H1 (cell line): ENCODE measurements at regions not wholly inside any gene's neighbourhood (a gene's known extent, or its start where the extent isn't known, plus 50 kb on each side); places are given as distances from the start of the nearest gene placed in this dataset.

ENCODE experiments used
- CTCF ChIA-PET: fragments of 300-600 bp; sonication (Branson Sonifier 250); formaldehyde crosslinking; loops from one replicate; lab custom pipeline; 2021; ENCODE audit not compliant: partially characterized antibody; lab: Charles Lee
- POLR2A ChIA-PET: fragments of 300-600 bp; sonication (Branson Sonifier 250); formaldehyde crosslinking; loops from one replicate; lab custom pipeline; 2021; ENCODE audit warnings: inconsistent platforms; ENCODE audit not compliant: partially characterized antibody; lab: Charles Lee
- DNase-seq, 2 experiments: peaks; one replicate each; pipeline versions ENCODE4 v3.0.0 to v3.0.0-alpha.2; 2010 to 2022; ENCODE audit warnings: low spot score in 2 of 2, low read depth in 1 of 2, mixed read lengths in 1 of 2
- FAIRE-seq: peaks from 2 replicates; lab custom pipeline; 2011; peaks lifted over from hg19 to GRCh38; lab: Jason Lieb, UNC
- H2AFZ ChIP-seq: 2 replicates; pipeline ENCODE4 v1.8.1; 2012; ENCODE audit warnings: low read length, inconsistent platforms
- H2AK5ac ChIP-seq: 2 replicates; pipeline ENCODE4 v1.6.1; 2013; ENCODE audit warnings: low read depth, low read length
- H2BK120ac ChIP-seq: replicated peaks from 2 replicates; pipeline ENCODE3; 2013; ENCODE audit warnings: low read depth, low read length, inconsistent platforms
- H2BK12ac ChIP-seq: 2 replicates; pipeline ENCODE4 v1.6.1; 2013; ENCODE audit warnings: low read depth, low read length
- H2BK15ac ChIP-seq: 2 replicates; pipeline ENCODE4 v1.6.1; 2013; ENCODE audit warnings: low read length
- H2BK20ac ChIP-seq: 2 replicates; pipeline ENCODE4 v1.6.1; 2013; ENCODE audit warnings: low read length
- H2BK5ac ChIP-seq: 2 replicates; pipeline ENCODE4 v1.6.1; 2013; ENCODE audit warnings: low read depth, low read length
- H3K14ac ChIP-seq: 2 replicates; pipeline ENCODE4 v1.6.1; 2013; ENCODE audit warnings: inconsistent platforms; ENCODE audit not compliant: insufficient read length
- H3K18ac ChIP-seq: 2 replicates; pipeline ENCODE4 v1.6.1; 2013; ENCODE audit warnings: low read length; ENCODE audit errors: extremely low read depth
- H3K23ac ChIP-seq: 2 replicates; pipeline ENCODE4 v1.6.1; 2013; ENCODE audit warnings: inconsistent platforms; ENCODE audit not compliant: insufficient read length
- H3K23me2 ChIP-seq: 2 replicates; pipeline ENCODE4 v1.6.1; 2013; ENCODE audit warnings: low read depth, low read length
- H3K27ac ChIP-seq: 2 replicates; pipeline ENCODE4 v1.6.1; 2011; ENCODE audit warnings: low read depth, low read length, inconsistent platforms
- H3K27me3 ChIP-seq, 4 experiments: replicated peaks in 1 of 4; 1 replicate in 1 of 4; 2 replicates in 3 of 4; pipeline versions ENCODE4 v1.6.1 to v1.8.1; 2011 to 2013; ENCODE audit warnings: low read length in 3 of 4, mild to moderate bottlenecking in 3 of 4, inconsistent platforms in 2 of 4, mixed read lengths in 2 of 4, moderate library complexity in 1 of 4; ENCODE audit not compliant: control insufficient read depth in 3 of 4, insufficient read depth in 3 of 4; ENCODE audit errors: extremely low read depth in 1 of 4
- H3K36me3 ChIP-seq, 4 experiments: 2 replicates each; pipeline versions ENCODE4 v1.6.1 to v1.8.1; 2011 to 2013; ENCODE audit warnings: mild to moderate bottlenecking in 4 of 4, low read length in 3 of 4, moderate library complexity in 2 of 4, control low read depth in 1 of 4, inconsistent platforms in 1 of 4; ENCODE audit not compliant: insufficient read depth in 4 of 4, control insufficient read depth in 2 of 4
- H3K4ac ChIP-seq: replicated peaks from 2 replicates; pipeline ENCODE3; 2013; ENCODE audit warnings: low read length, low read depth, mixed read lengths, inconsistent platforms; ENCODE audit not compliant: insufficient read length
- H3K4me1 ChIP-seq, 4 experiments: replicated peaks in 1 of 4; 1 replicate in 1 of 4; 2 replicates in 3 of 4; pipeline versions ENCODE4 v1.6.1 to v1.8.1; 2011 to 2013; ENCODE audit warnings: low read length in 3 of 4, inconsistent platforms in 2 of 4, mixed read lengths in 1 of 4; ENCODE audit not compliant: insufficient read depth in 4 of 4, control insufficient read depth in 3 of 4
- H3K4me2 ChIP-seq, 2 experiments: 2 replicates each; pipeline versions ENCODE4 v1.6.1 to v1.8.1; 2011 to 2013; ENCODE audit warnings: low read depth in 2 of 2, low read length in 2 of 2, control low read depth in 1 of 2, inconsistent platforms in 1 of 2, mild to moderate bottlenecking in 1 of 2; ENCODE audit not compliant: insufficient read depth in 1 of 2
- H3K4me3 ChIP-seq, 4 experiments: fragments of 200-600, 300-600 bp in 1 of 4; sonication (generic), shearing (Covaris generic), sonication (Bioruptor Twin) in 1 of 4; 2 replicates each; pipeline versions ENCODE4 v1.5.1 to v1.8.1; 2011 to 2016; ENCODE audit warnings: low read length in 4 of 4, low read depth in 3 of 4, control low read depth in 2 of 4, inconsistent platforms in 2 of 4, mild to moderate bottlenecking in 2 of 4, mixed read lengths in 1 of 4, moderate library complexity in 1 of 4; ENCODE audit not compliant: insufficient read depth in 2 of 4; ENCODE audit errors: extremely low read depth in 1 of 4
- H3K56ac ChIP-seq: replicated peaks from 2 replicates; pipeline ENCODE3; 2013; ENCODE audit warnings: low read depth, mild to moderate bottlenecking, mixed read lengths, low read length, inconsistent platforms; ENCODE audit not compliant: insufficient read length
- H3K79me1 ChIP-seq: 2 replicates; pipeline ENCODE4 v1.6.1; 2013; ENCODE audit warnings: low read depth, low read length, control low read depth
- H3K79me2 ChIP-seq, 2 experiments: 2 replicates each; pipeline versions ENCODE4 v1.6.1 to v1.8.1; 2012 to 2013; ENCODE audit warnings: low read length in 2 of 2, mild to moderate bottlenecking in 2 of 2, inconsistent platforms in 1 of 2; ENCODE audit not compliant: insufficient read depth in 2 of 2, control insufficient read depth in 1 of 2
- H3K9ac ChIP-seq, 4 experiments: replicated peaks in 1 of 4; 1 replicate in 1 of 4; 2 replicates in 3 of 4; pipeline versions ENCODE4 v1.6.1 to v1.8.1; 2011 to 2013; ENCODE audit warnings: low read depth in 3 of 4, low read length in 3 of 4, control low read depth in 2 of 4, mild to moderate bottlenecking in 2 of 4, moderate library complexity in 2 of 4, inconsistent platforms in 1 of 4; ENCODE audit errors: extremely low read depth in 1 of 4
- H3K9me3 ChIP-seq, 2 experiments: 2 replicates each; pipeline versions ENCODE4 v1.6.1 to v1.8.1; 2012 to 2013; ENCODE audit warnings: mild to moderate bottlenecking in 2 of 2, moderate library complexity in 2 of 2, control low read depth in 1 of 2, inconsistent platforms in 1 of 2, low read depth in 1 of 2, low read length in 1 of 2, mixed read lengths in 1 of 2; ENCODE audit not compliant: insufficient read depth in 2 of 2
- H4K20me1 ChIP-seq, 2 experiments: replicated peaks in 1 of 2; 2 replicates each; pipeline versions ENCODE3 to v1.8.1; 2011 to 2013; ENCODE audit warnings: inconsistent platforms in 2 of 2, low read length in 2 of 2, mild to moderate bottlenecking in 1 of 2; ENCODE audit not compliant: insufficient read depth in 2 of 2, control insufficient read depth in 1 of 2
- H4K5ac ChIP-seq: 2 replicates; pipeline ENCODE4 v1.6.1; 2013; ENCODE audit warnings: low read length, low read depth, mixed read lengths, inconsistent platforms; ENCODE audit not compliant: insufficient read length
- H4K8ac ChIP-seq: 2 replicates; pipeline ENCODE4 v1.8.0; 2013; ENCODE audit warnings: mild to moderate bottlenecking, moderate library complexity, low read length, inconsistent platforms; ENCODE audit not compliant: insufficient read depth; ENCODE audit errors: extremely low read depth
- H4K91ac ChIP-seq: replicated peaks from 2 replicates; pipeline ENCODE3; 2013; ENCODE audit warnings: low read length, mixed read lengths, inconsistent platforms; ENCODE audit not compliant: insufficient read length
- ATF3 ChIP-seq: IDR thresholded peaks from 2 replicates; pipeline ENCODE4 v1.6.1; 2011; ENCODE audit warnings: low read depth, mild to moderate bottlenecking, low read length; ENCODE audit not compliant: insufficient read depth
- BACH1 ChIP-seq: IDR thresholded peaks from 2 replicates; pipeline ENCODE4 v1.6.1; 2012; ENCODE audit warnings: low read length, improper control_type of control experiment
- BCL11A ChIP-seq, 2 experiments: IDR thresholded peaks; one replicate each; pipeline ENCODE4 v1.6.1; 2011; ENCODE audit warnings: low read depth in 2 of 2, low read length in 2 of 2, mild to moderate bottlenecking in 2 of 2
- CREB1 ChIP-seq: IDR thresholded peaks from 2 replicates; pipeline ENCODE4 v1.6.1; 2012; ENCODE audit warnings: inconsistent platforms
- CTBP2 ChIP-seq: IDR thresholded peaks from 2 replicates; pipeline ENCODE4 v1.7.0; 2011; ENCODE audit warnings: borderline replicate concordance, mild to moderate bottlenecking, moderate library complexity, mixed read lengths, low read length; ENCODE audit not compliant: insufficient read depth, insufficient read length
- E2F6 ChIP-seq: IDR thresholded peaks from 2 replicates; pipeline ENCODE4 v1.6.1; 2012; ENCODE audit warnings: inconsistent platforms
- EP300 ChIP-seq, 2 experiments: IDR thresholded peaks; 1 replicate in 1 of 2; 2 replicates in 1 of 2; pipeline ENCODE4 v1.6.1; 2011 to 2012; ENCODE audit warnings: low read depth in 2 of 2, low read length in 2 of 2, mild to moderate bottlenecking in 2 of 2, borderline replicate concordance in 1 of 2, inconsistent platforms in 1 of 2, moderate library complexity in 1 of 2
- GABPA ChIP-seq: IDR thresholded peaks from 2 replicates; pipeline ENCODE4 v1.6.1; 2011; ENCODE audit warnings: mild to moderate bottlenecking, low read length, moderate library complexity, borderline replicate concordance; ENCODE audit not compliant: insufficient read depth
- MAFK ChIP-seq: IDR thresholded peaks from 2 replicates; pipeline ENCODE4 v1.6.1; 2012; ENCODE audit warnings: low read depth, mild to moderate bottlenecking, improper control_type of control experiment, low read length
- POU5F1 ChIP-seq: IDR thresholded peaks from 2 replicates; pipeline ENCODE4 v1.6.1; 2011; ENCODE audit warnings: low read depth, mild to moderate bottlenecking, low read length, moderate library complexity
- SUZ12 ChIP-seq: fragments of 200-600 bp; sonication (generic); IDR thresholded peaks from 2 replicates; pipeline ENCODE4 v1.6.1; 2012; ENCODE audit warnings: mild to moderate bottlenecking, inconsistent platforms, low read length, moderate library complexity, mixed read lengths
- WGBS, 2 experiments: shearing (Covaris generic) in 1 of 2; methylation state at CpG; one replicate each; pipeline versions ENCODE4 v1.1.6 to v1.1.7; 2013 to 2015; ENCODE audit warnings: low lambda C conversion rate in 2 of 2, mixed read lengths in 2 of 2, inconsistent platforms in 1 of 2, low coverage in 1 of 2, missing lambda C conversion rate in 1 of 2; ENCODE audit not compliant: insufficient replicate concordance in 2 of 2, insufficient coverage in 1 of 2, insufficient read length in 1 of 2; ENCODE audit errors: extremely low coverage in 1 of 2, missing lambda C conversion rate in 1 of 2; 5-methylcytosine and 5-hydroxymethylcytosine counted together

DNA sequence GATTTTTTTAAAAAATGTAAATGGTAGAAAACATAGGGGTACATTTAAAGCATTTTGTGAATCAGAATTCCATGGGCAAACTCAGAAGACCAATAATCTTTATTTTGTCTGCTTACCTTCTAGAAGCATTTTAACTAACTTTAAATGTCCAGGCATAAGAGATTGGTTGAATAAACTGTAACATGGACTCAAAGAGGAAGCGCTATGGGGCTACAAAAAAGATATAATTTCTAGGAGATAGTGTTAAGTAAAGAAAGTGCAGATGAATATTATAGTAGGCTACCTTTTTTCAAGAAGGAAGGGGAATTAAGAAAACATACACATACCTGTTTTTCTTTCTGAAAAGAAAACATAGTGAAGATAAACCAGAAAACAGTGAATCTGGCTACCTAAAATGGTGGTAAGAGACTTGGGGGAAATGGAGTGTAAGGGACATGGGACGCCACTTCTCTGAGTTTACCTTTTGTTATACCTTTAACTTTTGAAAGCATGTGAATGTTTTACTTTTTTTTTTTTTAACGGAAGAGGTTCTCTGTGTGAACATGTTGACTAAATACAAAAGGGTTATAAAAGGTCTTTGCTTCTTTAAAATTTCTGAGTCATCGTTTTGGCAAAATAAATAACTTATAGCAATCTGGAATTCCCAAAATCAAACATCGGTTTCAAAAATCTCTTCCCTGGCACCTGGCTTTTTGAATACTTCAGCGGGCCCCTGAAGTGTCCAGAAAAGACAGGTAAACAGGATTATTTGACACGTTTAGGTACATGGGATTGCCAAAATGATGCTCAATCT lies 133.4 kb downstream of the OR2B2 start:
- Histone ChIP-seq H3K18ac (no peak overlapping the region), H3K27ac (no peak overlapping the region), H3K27me3 (peaks cover 0 to 12% (median 8%) of the 10 kb centered on the region in 4 experiments; a peak in 6 of 7 replicates), H4K8ac (no peak overlapping the region), H3K4ac (no peak overlapping the region), H2BK20ac (no peak overlapping the region), H3K36me3 (no peaks in the 10 kb centered on the region), H2BK120ac (no peak overlapping the region), H3K79me2 (no peaks in the 10 kb centered on the region), H4K5ac (no peak overlapping the region), H4K20me1 (no peaks in the 10 kb centered on the region), H2BK12ac (no peak overlapping the region), H3K9me3 (peaks cover 0 to 3% of the 10 kb centered on the region in 2 experiments; a peak in 1 of 4 replicates), H2BK15ac (no peak overlapping the region), H3K23ac (no peak overlapping the region), H3K4me1 (no peaks in the 10 kb centered on the region; a peak in 1 of 7 replicates), H3K4me2 (no peak overlapping the region), H2BK5ac (no peak overlapping the region), H3K14ac (no peak overlapping the region), H3K9ac (no peak overlapping the region), H2AK5ac (no peak overlapping the region), H2AFZ (no peak overlapping the region), H3K79me1 (no peaks in the 10 kb centered on the region), H3K4me3 (no peak overlapping the region), H3K23me2 (no peaks in the 10 kb centered on the region), H4K91ac (no peak overlapping the region), H3K56ac (no peak overlapping the region)
- ChIA-PET POLR2A (no interaction called here), CTCF (interaction anchor here (1.8 to 3.6 kb wide), 2 partner anchors 18 to 26 kb away, joined by 4 to 13 read pairs; no protein-coding TSS in a partner anchor)
- FAIRE-seq (no peak), DNase-seq (no peak)
- WGBS, 2 experiments, result 87% methylated on average over 7 of the region's 7 CpGs; no CpG with 5 or more reads in 1 of the 2 experiments
- no peak for TF ChIP-seq EP300 (IDR thresholded peaks at IDR 0.05; ENCODE audit: borderline replicate concordance in 1 of 2, low read depth in 2 of 2, low read length in 2 of 2)
- no peak for TF ChIP-seq SUZ12
- no peak for TF ChIP-seq ATF3
- TF ChIP-seq CTBP2, result no peak
- no peak for TF ChIP-seq CREB1
- TF ChIP-seq POU5F1, result no peak
- TF ChIP-seq GABPA, result no peak
- no peak for TF ChIP-seq MAFK
- no peak for TF ChIP-seq BACH1
- TF ChIP-seq E2F6, result no peak
- TF ChIP-seq BCL11A (IDR thresholded peaks at IDR 0.05; ENCODE audit: low read depth in 2 of 2, low read length in 2 of 2), result no peak
